ENCODE measurements at regions not wholly inside any gene's neighbourhood (a gene's known extent, or its start where the extent isn't known, plus 50 kb on each side); places are given as distances from the start of the nearest gene placed in this dataset.

DNA sequence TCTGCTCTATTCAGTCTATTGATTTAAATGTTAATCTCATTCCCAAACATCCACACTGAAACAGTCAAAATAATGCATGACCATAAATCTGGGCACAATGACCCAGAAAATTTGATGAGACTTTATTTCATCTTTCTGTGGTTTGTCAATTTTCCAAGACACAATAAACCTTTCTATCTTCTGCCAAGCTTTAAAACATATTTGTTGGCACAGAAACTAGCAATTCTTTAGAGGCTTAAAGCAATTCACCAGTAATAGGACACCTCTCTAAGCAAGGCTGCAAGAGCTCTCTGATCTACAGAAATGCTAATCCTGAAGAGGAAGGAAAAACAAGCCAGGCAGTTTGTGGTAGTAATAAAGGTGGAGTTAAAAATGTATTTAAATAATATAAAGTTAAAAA is 113.7 kb downstream of the FCRL5 start:
- H3K4me2 ChIP-seq (ENCODE audit: low read length) = no peak overlapping the region

DNA sequence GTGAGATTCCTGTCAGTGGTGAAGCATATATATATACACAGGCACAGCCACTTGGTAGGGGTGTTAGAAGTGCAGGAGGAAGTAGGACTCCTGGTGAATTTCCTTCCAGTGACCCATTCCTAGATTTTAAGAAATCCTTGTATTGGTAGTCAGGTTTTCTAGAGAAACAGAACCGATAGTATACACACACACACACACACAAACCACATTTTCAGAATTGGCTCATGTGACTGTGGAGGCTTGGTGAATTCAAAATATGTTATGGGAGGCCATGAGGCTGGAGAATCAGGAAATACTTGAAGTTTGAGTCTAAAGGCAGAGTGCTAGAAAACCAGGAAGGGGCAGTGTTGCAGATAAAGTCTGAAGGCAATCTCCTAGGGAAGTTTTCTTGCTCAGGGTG is 114.2 kb downstream of the FCRL5 start:
- Histone ChIP-seq H3K36me3 (replicated peaks; ENCODE audit: low read depth, low read length) (no peaks in the 10 kb centered on the region), H3K9me3 (ENCODE audit: insufficient read depth, low read length) (no peaks in the 10 kb centered on the region), H3K4me2 (ENCODE audit: low read length) (no peak overlapping the region), H4K20me1 (ENCODE audit: insufficient read depth, low read length) (no peaks in the 10 kb centered on the region), H3K27ac (ENCODE audit: low read length) (no peak overlapping the region), H3K9ac (ENCODE audit: low read length) (no peak overlapping the region), H2AFZ (ENCODE audit: low read depth, low read length) (no peak overlapping the region), H3K79me2 (ENCODE audit: low read length) (no peaks in the 10 kb centered on the region), H3K27me3 (ENCODE audit: low read depth, low read length) (no peaks in the 10 kb centered on the region; the same call in 1 of the 2 replicates), H3K4me1 (ENCODE audit: low read length) (peaks cover 6% of the 10 kb centered on the region; the same call in 1 of the 2 replicates), H3K4me3 (ENCODE audit: low read length) (no peak overlapping the region)
- TF ChIP-seq EZH2phosphoT487 (IDR thresholded peaks at IDR 0.05; ENCODE audit: low read depth) = no peak
- TF ChIP-seq, protein P1, sequence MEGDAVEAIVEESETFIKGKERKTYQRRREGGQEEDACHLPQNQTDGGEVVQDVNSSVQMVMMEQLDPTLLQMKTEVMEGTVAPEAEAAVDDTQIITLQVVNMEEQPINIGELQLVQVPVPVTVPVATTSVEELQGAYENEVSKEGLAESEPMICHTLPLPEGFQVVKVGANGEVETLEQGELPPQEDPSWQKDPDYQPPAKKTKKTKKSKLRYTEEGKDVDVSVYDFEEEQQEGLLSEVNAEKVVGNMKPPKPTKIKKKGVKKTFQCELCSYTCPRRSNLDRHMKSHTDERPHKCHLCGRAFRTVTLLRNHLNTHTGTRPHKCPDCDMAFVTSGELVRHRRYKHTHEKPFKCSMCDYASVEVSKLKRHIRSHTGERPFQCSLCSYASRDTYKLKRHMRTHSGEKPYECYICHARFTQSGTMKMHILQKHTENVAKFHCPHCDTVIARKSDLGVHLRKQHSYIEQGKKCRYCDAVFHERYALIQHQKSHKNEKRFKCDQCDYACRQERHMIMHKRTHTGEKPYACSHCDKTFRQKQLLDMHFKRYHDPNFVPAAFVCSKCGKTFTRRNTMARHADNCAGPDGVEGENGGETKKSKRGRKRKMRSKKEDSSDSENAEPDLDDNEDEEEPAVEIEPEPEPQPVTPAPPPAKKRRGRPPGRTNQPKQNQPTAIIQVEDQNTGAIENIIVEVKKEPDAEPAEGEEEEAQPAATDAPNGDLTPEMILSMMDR (IDR thresholded peaks at IDR 0.05; ENCODE audit: low read depth, low read length) = no peak

More for the DNA sequence above, 113.7 kb downstream of the FCRL5 start:
- TF ChIP-seq, protein P1 (IDR thresholded peaks at IDR 0.05; ENCODE audit: low read depth, low read length) = no peak
- no peak for TF ChIP-seq EZH2phosphoT487 (IDR thresholded peaks at IDR 0.05; ENCODE audit: low read depth)
- Histone ChIP-seq H3K27me3 (ENCODE audit: low read depth, low read length) (no peaks in the 10 kb centered on the region; the same call in 1 of the 2 replicates), H3K79me2 (ENCODE audit: low read length) (no peaks in the 10 kb centered on the region), H3K4me1 (ENCODE audit: low read length) (peaks cover 6% of the 10 kb centered on the region; the same call in 1 of the 2 replicates), H3K36me3 (replicated peaks; ENCODE audit: low read depth, low read length) (no peaks in the 10 kb centered on the region), H3K9ac (ENCODE audit: low read length) (no peak overlapping the region), H4K20me1 (ENCODE audit: insufficient read depth, low read length) (no peaks in the 10 kb centered on the region), H2AFZ (ENCODE audit: low read depth, low read length) (no peak overlapping the region), H3K27ac (ENCODE audit: low read length) (no peak overlapping the region), H3K9me3 (ENCODE audit: insufficient read depth, low read length) (no peaks in the 10 kb centered on the region), H3K4me3 (ENCODE audit: low read length) (no peak overlapping the region)

DNA sequence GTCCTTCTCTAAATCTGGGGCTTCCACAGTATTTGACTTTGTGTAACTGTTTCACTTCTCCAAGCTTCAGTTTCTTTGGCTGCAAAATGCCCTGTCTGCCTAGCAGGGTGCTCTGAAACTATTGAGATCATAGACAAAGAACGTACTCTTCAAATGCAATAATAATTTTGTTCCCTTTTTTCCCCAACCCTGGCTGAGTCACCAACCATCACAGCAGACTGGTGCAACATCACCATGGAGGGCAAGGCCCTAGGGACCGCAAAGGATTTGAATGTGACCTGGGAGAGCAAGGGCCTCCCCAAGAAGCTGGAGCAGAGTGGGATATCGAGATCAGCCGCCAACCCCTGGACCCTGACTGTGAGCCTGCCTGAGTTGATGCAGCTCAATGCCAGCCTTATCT is 115.0 kb downstream of the FCRL5 start:
- H3K36me3 ChIP-seq (replicated peaks; ENCODE audit: low read depth, low read length) = no peaks in the 10 kb centered on the region
- no peaks in the 10 kb centered on the region for H4K20me1 ChIP-seq (ENCODE audit: insufficient read depth, low read length)
- H3K27me3 ChIP-seq (ENCODE audit: low read depth, low read length) = no peaks in the 10 kb centered on the region; the same call in 1 of the 2 replicates
- H3K4me2 ChIP-seq (ENCODE audit: low read length) = no peak overlapping the region
- peaks cover 6% of the 10 kb centered on the region; the same call in 1 of the 2 replicates for H3K4me1 ChIP-seq (ENCODE audit: low read length)
- no peak overlapping the region for H3K9ac ChIP-seq (ENCODE audit: low read length)
- no peak overlapping the region for H3K27ac ChIP-seq (ENCODE audit: low read length)
- H3K4me3 ChIP-seq (ENCODE audit: low read length) = no peak overlapping the region
- no peaks in the 10 kb centered on the region for H3K79me2 ChIP-seq (ENCODE audit: low read length)
- no peaks in the 10 kb centered on the region for H3K9me3 ChIP-seq (ENCODE audit: insufficient read depth, low read length)
- no peak for TF ChIP-seq EZH2phosphoT487 (IDR thresholded peaks at IDR 0.05; ENCODE audit: low read depth)
- TF ChIP-seq, protein P1 (IDR thresholded peaks at IDR 0.05; ENCODE audit: low read depth, low read length) = no peak
- H2AFZ ChIP-seq (ENCODE audit: low read depth, low read length) = no peak overlapping the region

DNA sequence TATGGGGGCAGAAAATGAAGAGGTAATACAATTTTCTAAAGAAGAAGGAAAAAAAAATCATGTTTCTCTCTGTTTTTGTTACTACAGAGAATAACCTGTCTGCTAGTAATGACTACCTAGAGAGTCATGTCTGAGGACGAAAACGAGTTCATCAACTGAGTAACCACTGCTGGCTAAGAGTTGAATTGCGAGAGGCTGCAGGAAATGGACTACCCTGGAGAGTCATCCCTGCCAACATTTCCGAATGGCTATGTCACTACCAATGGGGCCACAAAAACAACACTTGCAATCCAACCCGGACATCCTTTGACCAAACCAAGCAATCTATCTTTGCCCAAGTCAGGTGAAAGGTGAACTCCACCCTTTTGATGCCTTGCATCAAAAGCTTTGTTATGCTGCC is 120.6 kb downstream of the FCRL5 start:
- TF ChIP-seq, protein P1 (IDR thresholded peaks at IDR 0.05; ENCODE audit: low read depth, low read length) = no peak
- Histone ChIP-seq H3K4me1 (ENCODE audit: low read length) (peaks cover 15% of the 10 kb centered on the region), H3K27ac (ENCODE audit: low read length) (no peak overlapping the region), H3K4me3 (ENCODE audit: low read length) (no peak overlapping the region), H3K9me3 (ENCODE audit: insufficient read depth, low read length) (no peaks in the 10 kb centered on the region), H2AFZ (ENCODE audit: low read depth, low read length) (no peak overlapping the region), H3K36me3 (replicated peaks; ENCODE audit: low read depth, low read length) (no peaks in the 10 kb centered on the region), H3K9ac (ENCODE audit: low read length) (no peak overlapping the region), H3K79me2 (ENCODE audit: low read length) (no peaks in the 10 kb centered on the region), H3K27me3 (ENCODE audit: low read depth, low read length) (no peaks in the 10 kb centered on the region; the same call in 1 of the 2 replicates), H3K4me2 (ENCODE audit: low read length) (no peak overlapping the region), H4K20me1 (ENCODE audit: insufficient read depth, low read length) (no peaks in the 10 kb centered on the region)

All from OCI-LY3 (cell line).